ENCODE measurements at regions not wholly inside any gene's neighbourhood (a gene's known extent, or its start where the extent isn't known, plus 50 kb on each side); places are given as distances from the start of the nearest gene placed in this dataset.

DNA sequence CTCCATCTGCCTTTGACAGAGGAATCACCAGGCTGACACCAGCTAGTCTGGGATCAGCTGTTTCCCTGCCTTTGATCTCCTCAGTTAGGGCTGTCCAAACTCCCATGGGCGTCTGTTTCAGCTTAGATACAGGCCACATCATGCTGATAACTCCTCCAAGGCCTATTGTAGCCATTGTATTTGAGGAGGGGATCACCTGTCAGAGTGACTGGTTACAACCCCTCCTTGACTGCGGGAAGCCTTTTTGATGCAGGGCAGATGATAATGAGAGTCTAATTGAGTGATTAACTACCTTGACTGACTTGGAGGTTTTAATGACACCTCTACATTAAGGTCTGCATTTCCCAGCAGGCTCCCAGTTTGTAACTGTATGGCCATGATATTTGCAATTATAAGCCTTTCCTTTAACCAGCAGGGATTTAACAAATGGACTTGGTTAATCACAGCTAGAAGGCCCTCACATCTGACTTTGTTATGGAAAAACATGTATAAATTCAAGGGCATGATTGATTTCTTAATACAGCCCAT is 863.5 kb downstream of the KCNJ2 start:
- no peak overlapping the region for H3K4me3 ChIP-seq (ENCODE audit: insufficient read depth, low read depth, low read length)
- no peak overlapping the region for H2AK9ac ChIP-seq (replicated peaks; ENCODE audit: low read depth, low read length, poor library complexity)
- dilution Hi-C loops (cut with HindIII; ENCODE audit: low sequenced_read_pairs, unreplicated experiment): no loop called here
- H3K9me3 ChIP-seq (ENCODE audit: control insufficient read depth, insufficient read depth, low read length): no peaks in the 10 kb centered on the region
- H3K56ac ChIP-seq (ENCODE audit: extremely low read depth, insufficient read depth, low read length): no peak overlapping the region
- no peaks in the 10 kb centered on the region for H3K27me3 ChIP-seq (ENCODE audit: control insufficient read depth, insufficient read depth, low read length)
- H4K20me1 ChIP-seq (ENCODE audit: insufficient read depth, low read length): no peaks in the 10 kb centered on the region
- H3K36me3 ChIP-seq (ENCODE audit: control insufficient read depth, insufficient read depth, low read length): no peaks in the 10 kb centered on the region
- WGBS, 2 experiments (ENCODE audit: extremely low coverage in 2 of 2, insufficient read length in 1 of 2): no CpG with 5 or more reads among the region's 2 CpGs
- H4K8ac ChIP-seq (ENCODE audit: low read depth in 2 of 2, low read length in 2 of 2): no peak overlapping the region
- H2BK15ac ChIP-seq (ENCODE audit: low read depth, low read length): no peak overlapping the region
- ATAC-seq (ENCODE audit: low read depth) (no peak), DNase-seq (no peak)
- no peak overlapping the region for H2BK5ac ChIP-seq (ENCODE audit: low read depth, low read length, poor library complexity, severe bottlenecking)
- H3K9me1 ChIP-seq (ENCODE audit: insufficient read depth, low read length): no peaks in the 10 kb centered on the region
- no peak overlapping the region for H4K5ac ChIP-seq (ENCODE audit: low read depth, low read length)
- no peak overlapping the region for H3K23ac ChIP-seq (ENCODE audit: low read depth, low read length)
- ChIA-PET POLR2A (ENCODE audit: unreplicated experiment) (no interaction called here), CTCF (no interaction called here)
- no peak overlapping the region for H3K9ac ChIP-seq (ENCODE audit: low read depth, low read length)
- H2BK20ac ChIP-seq (ENCODE audit: low read depth, low read length): no peak overlapping the region
- no peaks in the 10 kb centered on the region for H3K79me1 ChIP-seq (ENCODE audit: low read depth in 1 of 2, low read length in 2 of 2)
- no peak overlapping the region for H2BK120ac ChIP-seq (ENCODE audit: low read depth, low read length)
- BruUV-seq (replicated peaks): no TSS peak
- no peaks in the 10 kb centered on the region for H3K4me1 ChIP-seq (ENCODE audit: control insufficient read depth, insufficient read depth, low read length)
- no peak overlapping the region for H3K4ac ChIP-seq (ENCODE audit: low read depth, low read length)
- intact Hi-C loops (cut with micrococcal nuclease): no loop called here
- H3K4me2 ChIP-seq (ENCODE audit: low read depth, low read length): no peak overlapping the region
- no peak overlapping the region for H3K18ac ChIP-seq (ENCODE audit: low read depth, low read length)
- no peak overlapping the region for H2AFZ ChIP-seq (replicated peaks; ENCODE audit: low read length, poor library complexity)
- no peak overlapping the region for H2AK5ac ChIP-seq (ENCODE audit: low read depth, low read length)
- TF ChIP-seq MAZ (IDR thresholded peaks at IDR 0.05; ENCODE audit: borderline replicate concordance, low read depth, low read length): no peak
- no peak for TF ChIP-seq CHD1 (IDR thresholded peaks at IDR 0.05; ENCODE audit: low read depth, low read length)
- no peak for TF ChIP-seq BHLHE40 (IDR thresholded peaks at IDR 0.05; ENCODE audit: low read depth, low read length)
- TF ChIP-seq RAD21 (IDR thresholded peaks at IDR 0.05; ENCODE audit: low read length): no peak
- TF ChIP-seq MXI1 (IDR thresholded peaks at IDR 0.05; ENCODE audit: borderline replicate concordance, low read depth, low read length): no peak
- no peak for TF ChIP-seq NFE2L2 (IDR thresholded peaks at IDR 0.05; ENCODE audit: low read depth, low read length)
- TF ChIP-seq, protein P1, sequence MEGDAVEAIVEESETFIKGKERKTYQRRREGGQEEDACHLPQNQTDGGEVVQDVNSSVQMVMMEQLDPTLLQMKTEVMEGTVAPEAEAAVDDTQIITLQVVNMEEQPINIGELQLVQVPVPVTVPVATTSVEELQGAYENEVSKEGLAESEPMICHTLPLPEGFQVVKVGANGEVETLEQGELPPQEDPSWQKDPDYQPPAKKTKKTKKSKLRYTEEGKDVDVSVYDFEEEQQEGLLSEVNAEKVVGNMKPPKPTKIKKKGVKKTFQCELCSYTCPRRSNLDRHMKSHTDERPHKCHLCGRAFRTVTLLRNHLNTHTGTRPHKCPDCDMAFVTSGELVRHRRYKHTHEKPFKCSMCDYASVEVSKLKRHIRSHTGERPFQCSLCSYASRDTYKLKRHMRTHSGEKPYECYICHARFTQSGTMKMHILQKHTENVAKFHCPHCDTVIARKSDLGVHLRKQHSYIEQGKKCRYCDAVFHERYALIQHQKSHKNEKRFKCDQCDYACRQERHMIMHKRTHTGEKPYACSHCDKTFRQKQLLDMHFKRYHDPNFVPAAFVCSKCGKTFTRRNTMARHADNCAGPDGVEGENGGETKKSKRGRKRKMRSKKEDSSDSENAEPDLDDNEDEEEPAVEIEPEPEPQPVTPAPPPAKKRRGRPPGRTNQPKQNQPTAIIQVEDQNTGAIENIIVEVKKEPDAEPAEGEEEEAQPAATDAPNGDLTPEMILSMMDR (conservative IDR thresholded peaks at IDR 0.05; ENCODE audit: low read depth, low read length): no peak
- TF ChIP-seq, protein P2, sequence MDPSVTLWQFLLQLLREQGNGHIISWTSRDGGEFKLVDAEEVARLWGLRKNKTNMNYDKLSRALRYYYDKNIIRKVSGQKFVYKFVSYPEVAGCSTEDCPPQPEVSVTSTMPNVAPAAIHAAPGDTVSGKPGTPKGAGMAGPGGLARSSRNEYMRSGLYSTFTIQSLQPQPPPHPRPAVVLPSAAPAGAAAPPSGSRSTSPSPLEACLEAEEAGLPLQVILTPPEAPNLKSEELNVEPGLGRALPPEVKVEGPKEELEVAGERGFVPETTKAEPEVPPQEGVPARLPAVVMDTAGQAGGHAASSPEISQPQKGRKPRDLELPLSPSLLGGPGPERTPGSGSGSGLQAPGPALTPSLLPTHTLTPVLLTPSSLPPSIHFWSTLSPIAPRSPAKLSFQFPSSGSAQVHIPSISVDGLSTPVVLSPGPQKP (IDR thresholded peaks at IDR 0.05; ENCODE audit: borderline replicate concordance, low read depth, low read length): no peak
- TF ChIP-seq POLR2A (IDR thresholded peaks at IDR 0.05; ENCODE audit: low read depth, low read length): no peak
- in situ Hi-C loops (cut with MboI; ENCODE audit: low sequenced_read_pairs): no loop called here
- H4K91ac ChIP-seq (ENCODE audit: insufficient read depth, low read depth, low read length): no peak overlapping the region
- H3K27ac ChIP-seq (ENCODE audit: insufficient read depth, low read length): no peak overlapping the region
- no peak overlapping the region for H3K14ac ChIP-seq (replicated peaks; ENCODE audit: low read depth, low read length)

Measured in IMR-90 (cell line).